Astrocyte (in vitro differentiated cells and primary cell): ENCODE measurements at regions not wholly inside any gene's neighbourhood (a gene's known extent, or its start where the extent isn't known, plus 50 kb on each side); places are given as distances from the start of the nearest gene placed in this dataset.

Experiments
- EZH2 ChIP-seq: IDR thresholded peaks from 2 replicates; pipeline ENCODE4 v1.6.1; 2012; ENCODE audit warnings: mild to moderate bottlenecking, low read length, inconsistent platforms; ENCODE audit not compliant: insufficient read depth
- TF ChIP-seq, protein P1 (sequence below): IDR thresholded peaks from 2 replicates; pipeline ENCODE4 v1.5.1; 2011; ENCODE audit warnings: low read depth, mild to moderate bottlenecking, inconsistent platforms, low read length, moderate library complexity; ENCODE audit not compliant: insufficient read depth

DNA sequence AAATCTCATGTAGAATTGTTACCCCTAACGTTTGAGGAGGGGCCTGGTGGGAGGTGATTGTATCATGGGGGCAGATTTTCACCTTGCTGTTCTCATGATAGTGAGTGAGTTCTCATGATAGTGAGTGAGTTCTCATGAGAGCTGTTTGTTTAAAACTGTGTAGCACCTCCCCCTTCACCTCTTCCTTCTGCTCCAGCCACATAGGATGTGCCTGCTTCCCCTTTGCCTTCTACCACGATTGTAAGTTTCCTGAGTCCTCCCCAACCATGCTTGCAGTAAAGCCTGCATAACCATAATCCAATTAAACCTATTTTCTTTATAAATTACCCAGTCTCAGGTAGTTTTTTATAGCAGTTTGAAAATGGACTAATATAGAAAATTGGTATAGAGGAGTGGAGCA, 1783.7 kb upstream of the CDH9 start:
- TF ChIP-seq, protein P1, sequence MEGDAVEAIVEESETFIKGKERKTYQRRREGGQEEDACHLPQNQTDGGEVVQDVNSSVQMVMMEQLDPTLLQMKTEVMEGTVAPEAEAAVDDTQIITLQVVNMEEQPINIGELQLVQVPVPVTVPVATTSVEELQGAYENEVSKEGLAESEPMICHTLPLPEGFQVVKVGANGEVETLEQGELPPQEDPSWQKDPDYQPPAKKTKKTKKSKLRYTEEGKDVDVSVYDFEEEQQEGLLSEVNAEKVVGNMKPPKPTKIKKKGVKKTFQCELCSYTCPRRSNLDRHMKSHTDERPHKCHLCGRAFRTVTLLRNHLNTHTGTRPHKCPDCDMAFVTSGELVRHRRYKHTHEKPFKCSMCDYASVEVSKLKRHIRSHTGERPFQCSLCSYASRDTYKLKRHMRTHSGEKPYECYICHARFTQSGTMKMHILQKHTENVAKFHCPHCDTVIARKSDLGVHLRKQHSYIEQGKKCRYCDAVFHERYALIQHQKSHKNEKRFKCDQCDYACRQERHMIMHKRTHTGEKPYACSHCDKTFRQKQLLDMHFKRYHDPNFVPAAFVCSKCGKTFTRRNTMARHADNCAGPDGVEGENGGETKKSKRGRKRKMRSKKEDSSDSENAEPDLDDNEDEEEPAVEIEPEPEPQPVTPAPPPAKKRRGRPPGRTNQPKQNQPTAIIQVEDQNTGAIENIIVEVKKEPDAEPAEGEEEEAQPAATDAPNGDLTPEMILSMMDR: no peak
- TF ChIP-seq EZH2: no peak
